ENCODE measurements at regions not wholly inside any gene's neighbourhood (a gene's known extent, or its start where the extent isn't known, plus 50 kb on each side); places are given as distances from the start of the nearest gene placed in this dataset.

DNA sequence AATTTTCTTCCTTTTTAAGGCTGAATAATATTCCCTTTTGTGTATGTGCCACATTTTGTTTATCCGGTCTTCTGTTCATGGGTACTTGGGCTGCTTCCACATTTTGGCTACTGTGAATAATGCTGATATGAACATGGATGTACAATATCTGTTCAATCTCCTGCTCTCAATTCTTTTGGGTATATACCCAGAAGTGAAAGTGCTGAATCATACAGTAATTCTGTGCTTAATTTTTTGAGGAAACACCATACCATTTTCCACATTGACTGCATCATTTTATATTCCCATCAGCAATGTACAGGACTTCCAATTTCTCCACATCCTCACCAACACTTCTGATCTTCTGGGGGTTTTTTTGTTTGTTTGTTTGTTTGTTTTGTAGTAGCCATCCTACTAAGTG, 135.0 kb upstream of the INHBA start:
- DNase-seq (ENCODE audit: low read depth, low spot score), result no peak
- H3K4me3 ChIP-seq (ENCODE audit: low read length), result no peak overlapping the region

DNA sequence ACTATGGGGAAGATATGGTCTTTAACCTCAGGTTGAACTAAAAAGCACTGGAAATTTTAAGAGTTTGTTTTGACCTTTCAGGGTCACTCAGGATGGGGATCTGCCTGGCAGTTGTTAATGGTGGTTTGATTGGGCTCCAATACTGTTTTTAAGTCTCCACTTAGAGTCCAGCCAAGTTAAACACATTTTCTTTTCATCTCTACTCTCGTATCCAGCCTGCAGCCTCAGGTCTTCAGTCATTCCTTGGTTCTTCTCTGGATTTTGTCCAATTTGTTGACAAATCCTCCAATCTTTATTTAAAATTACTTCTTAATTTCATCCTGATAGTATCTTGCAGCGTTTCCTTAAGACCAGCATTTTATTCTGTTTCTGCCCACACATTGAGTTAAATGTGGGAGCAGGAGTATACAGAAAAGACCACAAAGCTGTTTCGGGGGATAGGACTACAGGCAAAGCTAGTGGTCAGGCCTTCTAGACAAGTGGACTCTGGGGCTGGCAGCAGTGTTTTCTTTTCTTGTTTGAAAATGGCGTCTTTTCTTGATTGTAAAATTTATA, 133.2 kb upstream of the INHBA start:
- no peak overlapping the region for H3K4me3 ChIP-seq (ENCODE audit: low read length)
- no peak for DNase-seq (ENCODE audit: low read depth, low spot score)

DNA sequence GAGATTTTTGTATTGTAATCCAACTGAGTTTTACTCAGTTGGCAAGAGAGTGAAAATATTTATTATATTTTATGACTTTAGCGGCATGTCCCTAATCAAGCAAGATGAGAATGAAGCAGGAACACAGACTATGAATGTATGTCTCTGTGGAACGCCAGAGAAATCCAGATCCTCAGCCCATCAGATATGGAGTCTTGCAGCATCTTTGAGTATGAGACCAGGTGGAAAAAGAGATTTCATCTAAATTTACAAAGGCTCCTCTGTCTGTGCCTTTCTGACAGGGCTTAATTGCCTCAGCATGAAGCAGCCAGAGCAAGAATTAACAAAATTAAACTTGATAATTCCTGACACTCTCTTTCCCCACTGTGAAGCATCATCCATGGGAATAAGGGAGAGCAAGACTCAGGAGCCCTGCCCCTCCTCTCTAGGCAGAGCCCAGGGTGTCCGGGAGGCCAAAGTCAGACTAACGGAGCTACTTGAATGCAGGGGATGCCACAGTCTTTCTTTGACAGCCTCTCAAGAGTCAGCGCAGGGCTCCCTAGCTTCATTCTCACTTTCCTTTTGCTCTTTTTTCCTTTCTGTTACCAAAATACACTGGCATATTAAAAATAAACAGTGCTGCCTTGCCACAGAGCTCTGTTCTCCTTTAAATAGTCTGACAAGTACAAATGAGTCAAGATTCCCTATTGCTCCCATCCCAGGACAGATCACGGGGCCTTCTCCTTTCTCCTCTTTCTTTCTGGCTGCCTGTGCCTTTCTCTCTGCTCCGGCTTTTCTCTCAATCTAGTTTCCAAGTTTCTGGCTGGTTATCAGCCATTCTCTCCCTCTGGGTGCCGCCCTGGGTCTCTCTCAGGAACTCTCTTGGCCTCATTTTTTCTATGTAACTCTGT, 132.2 kb upstream of the INHBA start:
- no peak overlapping the region for H3K4me3 ChIP-seq (ENCODE audit: low read length)
- no peak for DNase-seq (ENCODE audit: low read depth, low spot score)

DNA sequence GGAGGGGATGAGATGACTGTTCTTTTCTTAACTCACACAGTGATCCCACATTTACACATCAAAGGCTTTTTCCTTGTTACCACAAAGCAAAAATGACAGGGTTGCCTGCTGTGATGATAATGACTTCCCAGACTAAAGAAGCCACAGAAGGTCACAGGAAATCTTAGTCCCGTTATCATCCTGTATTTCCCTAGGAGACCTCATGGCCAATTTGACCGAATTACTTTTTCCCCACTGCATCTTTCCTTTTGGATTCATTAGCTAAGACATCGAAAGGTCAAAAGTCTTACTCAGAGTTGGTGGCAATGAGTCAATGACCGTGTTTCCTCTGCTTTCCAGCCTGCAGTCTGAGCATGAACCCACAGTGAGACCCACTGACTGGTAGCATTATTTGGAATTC, 130.1 kb upstream of the INHBA start:
- no peak for DNase-seq (ENCODE audit: low read depth, low spot score)
- no peak overlapping the region for H3K4me3 ChIP-seq (ENCODE audit: low read length)

DNA sequence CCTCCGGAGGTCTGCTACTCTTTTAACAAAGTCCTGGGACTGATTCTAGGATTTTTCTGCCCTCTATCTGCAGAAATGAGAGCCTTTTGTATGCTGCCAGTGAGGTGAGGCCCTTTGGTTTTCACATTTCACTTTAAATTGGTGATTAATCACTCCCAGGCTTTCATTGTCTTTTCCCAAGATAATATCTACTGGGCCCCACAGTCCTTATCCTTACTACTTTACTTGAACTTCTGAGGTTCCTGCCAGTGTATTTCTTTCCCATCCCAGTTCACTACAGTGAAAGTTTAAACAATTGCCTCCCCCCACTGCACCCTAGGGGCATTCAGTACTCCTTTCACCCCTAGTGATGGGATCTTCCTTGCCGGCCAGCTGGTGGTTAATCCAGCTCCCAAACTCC, 127.4 kb upstream of the INHBA start:
- no peak overlapping the region for H3K4me3 ChIP-seq (ENCODE audit: low read length)
- DNase-seq (ENCODE audit: low read depth, low spot score), result no peak

DNA sequence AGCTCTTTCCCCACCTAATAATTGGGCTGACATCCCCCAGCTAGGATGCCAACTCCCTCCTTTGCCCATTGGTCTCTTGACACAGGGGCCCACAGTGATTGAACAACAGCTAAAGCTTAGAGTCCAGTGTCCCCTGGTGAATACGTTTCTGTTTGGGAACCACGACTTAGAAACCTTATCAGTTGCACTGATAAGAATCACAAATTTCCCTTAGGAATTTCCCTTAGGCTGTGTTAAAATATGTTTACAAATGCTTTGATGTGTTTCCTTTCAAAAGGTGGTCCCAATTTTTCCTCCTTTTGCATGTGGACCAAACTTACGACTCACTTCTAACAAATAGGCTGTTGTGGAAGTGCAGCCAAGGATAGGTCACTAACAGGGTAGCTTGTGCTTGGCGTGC, 126.0 kb upstream of the INHBA start:
- H3K4me3 ChIP-seq (ENCODE audit: low read length), result no peak overlapping the region
- DNase-seq (ENCODE audit: low read depth, low spot score), result no peak

DNA sequence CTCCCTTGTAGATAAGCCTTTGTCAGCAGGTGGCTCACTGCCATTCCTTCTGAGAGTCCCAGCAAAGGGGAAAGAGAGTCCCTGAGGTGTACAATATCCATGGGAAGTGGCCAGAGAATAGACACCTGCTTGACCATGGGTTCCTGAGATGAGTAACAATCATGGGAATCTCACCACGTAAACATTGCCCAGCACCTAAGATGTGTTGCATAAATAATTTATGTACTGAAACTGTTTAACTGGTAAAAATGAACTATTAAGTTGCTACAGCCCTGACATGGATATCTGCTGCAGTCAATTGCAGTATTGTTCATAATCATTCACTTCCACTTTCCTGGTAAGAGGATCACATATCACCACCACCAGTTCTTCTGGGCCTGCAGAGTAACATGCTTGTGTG, 123.8 kb upstream of the INHBA start:
- H3K4me3 ChIP-seq (ENCODE audit: low read length), result no peak overlapping the region
- DNase-seq (ENCODE audit: low read depth, low spot score), result no peak

DNA sequence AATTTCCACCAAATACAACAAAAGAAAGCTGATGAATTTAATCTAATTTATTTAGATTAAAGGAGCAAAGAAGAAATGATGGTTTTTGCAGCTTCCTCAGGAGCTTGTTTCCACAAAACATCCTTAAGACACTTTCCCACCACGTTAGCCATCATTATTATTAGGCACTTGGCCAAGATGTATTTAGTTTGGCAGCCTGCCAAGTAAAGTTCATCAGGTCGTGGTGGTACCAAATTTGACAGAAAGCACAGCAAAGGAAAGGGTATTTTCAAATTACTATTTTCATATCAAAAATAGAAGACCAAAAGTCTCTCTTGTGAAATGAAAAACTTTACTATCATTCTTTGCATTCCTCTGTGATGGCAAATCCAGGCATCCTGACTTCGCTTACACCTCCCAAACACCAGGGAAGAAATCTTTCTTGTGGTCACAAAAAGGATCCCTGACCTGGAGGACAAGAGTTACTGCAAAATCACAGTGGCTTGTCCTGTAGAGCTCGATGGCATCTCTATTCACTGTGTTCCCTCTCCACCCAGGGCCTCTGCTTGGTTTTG, 123.1 kb upstream of the INHBA start:
- H3K4me3 ChIP-seq (ENCODE audit: low read length), result no peak overlapping the region
- no peak for DNase-seq (ENCODE audit: low read depth, low spot score)

DNA sequence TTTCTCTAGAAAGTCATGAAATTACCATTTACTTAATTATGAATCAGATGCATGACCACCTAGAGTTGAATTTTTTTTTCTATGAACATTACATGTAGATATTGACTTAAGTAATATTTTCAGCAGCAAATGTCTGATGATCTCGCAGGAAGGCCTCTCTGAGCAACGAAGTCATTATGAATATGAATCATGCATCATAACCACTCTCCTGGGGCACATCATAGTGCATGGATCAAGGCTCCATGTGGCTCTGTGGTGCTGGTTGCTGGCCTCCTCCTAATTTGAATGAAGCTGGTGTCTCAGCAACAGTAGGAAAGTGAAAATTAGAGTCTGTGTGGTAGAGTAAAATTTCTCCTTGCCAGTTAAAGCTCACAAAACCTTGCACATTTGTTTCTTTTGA, 121.4 kb upstream of the INHBA start:
- H3K4me3 ChIP-seq (ENCODE audit: low read length), result no peak overlapping the region
- DNase-seq (ENCODE audit: low read depth, low spot score), result no peak

DNA sequence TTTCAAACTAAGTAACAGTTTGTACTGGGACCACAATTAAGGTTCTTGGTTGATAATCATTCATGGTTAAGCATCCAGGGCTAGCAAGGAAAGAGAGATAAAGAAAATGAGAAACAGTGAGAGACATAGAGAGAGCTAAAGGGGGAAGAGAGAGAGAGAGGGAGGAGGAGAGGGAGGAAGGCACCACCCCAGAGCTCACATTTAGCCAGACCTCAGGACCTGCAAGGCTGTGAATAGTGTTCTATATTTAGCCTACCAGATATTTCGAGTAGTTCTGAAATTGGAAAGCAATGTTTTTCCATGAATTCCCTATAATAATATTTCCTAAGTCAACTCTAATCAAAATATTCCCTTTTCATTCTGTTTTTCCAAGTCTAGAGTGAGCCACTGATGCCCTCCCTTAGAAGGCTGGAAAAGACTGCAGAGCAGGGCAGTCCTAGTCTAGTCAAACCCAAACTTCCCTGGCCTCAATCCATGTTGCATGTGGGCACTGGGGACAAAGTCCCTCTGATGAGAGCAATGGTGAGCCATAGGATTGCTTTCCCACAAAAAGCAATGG, 119.4 kb upstream of the INHBA start:
- H3K4me3 ChIP-seq (ENCODE audit: low read length), result no peak overlapping the region
- no peak for DNase-seq (ENCODE audit: low read depth, low spot score)

DNA sequence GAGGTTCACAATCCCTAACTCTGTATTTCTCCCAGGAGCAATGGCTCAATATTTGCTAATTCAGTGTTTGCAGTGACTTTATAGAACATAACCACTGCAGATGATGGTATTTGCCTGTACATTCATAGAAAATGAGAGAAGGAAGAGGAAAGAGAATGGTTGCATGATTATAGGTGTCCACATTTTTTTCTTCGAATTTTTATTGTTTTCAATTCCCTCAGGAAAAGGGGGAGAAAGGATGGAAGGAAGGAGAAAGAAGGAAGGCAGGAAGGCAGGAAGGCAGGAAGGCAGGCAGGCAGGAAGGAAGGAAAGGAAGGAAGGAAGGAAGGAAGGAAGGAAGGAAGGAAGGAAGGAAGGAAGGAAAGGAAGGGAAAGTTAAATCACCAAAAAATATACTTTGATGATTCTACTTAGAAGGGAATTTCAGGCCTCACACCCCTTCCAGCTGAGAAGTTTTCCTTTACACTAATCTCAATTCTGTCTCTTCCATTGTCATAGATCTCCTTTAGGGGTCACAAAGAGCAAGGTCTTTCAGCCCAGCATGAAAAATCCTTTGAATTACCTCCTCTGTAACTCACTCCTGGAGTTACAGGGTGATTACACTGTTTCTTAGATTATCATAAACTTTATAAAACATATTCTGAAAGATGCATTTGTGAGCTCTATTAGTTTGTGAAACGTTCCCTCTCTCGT, 118.8 kb upstream of the INHBA start:
- H3K4me3 ChIP-seq (ENCODE audit: low read length), result no peak overlapping the region
- DNase-seq (ENCODE audit: low read depth, low spot score), result no peak

DNA sequence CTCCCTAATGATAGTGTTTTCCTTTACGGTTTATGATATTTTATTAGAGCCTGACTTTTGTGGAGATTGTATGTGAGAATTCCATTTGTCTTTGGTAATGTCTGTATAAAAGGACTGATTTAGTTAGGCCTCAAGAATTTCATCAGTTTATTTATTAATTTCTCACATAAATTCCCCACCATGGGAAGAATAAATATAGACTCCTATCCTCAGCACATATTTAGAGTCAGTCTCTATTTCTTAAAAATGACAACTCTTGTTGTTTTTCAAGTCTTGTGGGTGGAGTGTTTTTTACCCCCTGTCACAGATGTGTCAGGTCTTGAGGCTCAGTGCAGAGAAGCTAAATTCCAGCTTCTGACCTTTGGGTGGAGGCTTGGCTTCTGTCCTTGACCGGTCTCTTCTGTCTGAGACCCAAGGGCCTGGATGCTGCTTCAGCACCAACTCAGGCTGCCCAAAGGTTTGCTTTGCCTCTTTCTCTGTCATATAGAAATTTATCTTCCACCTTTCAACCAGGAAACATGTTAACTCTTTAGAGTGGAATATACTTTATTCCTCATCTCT, 117.3 kb upstream of the INHBA start:
- DNase-seq (ENCODE audit: low read depth, low spot score), result no peak
- H3K4me3 ChIP-seq (ENCODE audit: low read length), result no peak overlapping the region

DNA sequence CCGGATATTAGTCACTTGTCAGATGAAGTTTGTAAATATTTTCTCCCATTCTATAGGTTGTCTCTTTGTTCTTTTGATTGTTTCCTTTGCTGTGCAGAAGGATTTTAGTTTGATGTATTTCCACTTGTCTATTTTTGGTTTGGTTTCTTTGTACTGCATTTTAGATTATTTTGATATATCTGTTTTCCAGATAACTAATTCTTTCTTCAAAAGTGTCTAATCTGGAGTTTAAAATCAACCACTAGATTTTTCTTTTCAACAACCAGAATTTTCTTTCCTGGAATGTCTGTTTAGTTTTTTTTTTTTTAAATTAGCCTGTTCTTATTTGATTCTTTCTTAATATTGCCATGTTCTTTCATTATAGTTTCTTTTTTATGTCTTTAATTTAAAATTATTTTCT, 116.8 kb upstream of the INHBA start:
- H3K4me3 ChIP-seq (ENCODE audit: low read length), result no peak overlapping the region
- no peak for DNase-seq (ENCODE audit: low read depth, low spot score)

DNA sequence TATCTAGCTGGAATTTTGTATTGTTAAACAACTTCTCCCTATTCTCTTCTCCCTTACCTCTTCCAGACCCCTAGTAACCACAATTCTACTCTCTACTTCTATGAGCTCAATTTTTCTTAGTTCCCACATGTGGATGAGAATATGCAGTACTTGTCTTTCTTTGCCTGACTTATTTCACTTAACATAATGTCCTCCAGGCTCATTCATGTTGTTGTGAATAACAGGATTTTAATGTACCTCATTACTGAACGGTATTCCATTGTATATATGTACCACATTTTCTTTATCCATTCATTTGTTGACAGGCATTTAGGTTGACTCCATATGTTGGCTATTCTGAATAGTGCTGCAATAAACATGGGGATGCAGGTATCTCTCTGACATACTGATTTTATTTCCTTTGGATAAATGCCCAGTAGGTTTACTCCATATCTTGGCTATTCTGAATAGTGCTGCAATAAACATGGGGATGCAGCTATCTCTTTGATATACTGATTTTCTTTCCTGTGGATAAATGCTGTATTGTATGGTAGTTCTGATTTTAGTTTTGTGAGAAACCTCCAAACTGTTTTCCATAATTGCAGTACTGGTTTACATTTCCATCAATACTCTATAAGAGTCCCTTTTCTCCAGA, 116.0 kb upstream of the INHBA start:
- no peak for DNase-seq (ENCODE audit: low read depth, low spot score)
- no peak overlapping the region for H3K4me3 ChIP-seq (ENCODE audit: low read length)

DNA sequence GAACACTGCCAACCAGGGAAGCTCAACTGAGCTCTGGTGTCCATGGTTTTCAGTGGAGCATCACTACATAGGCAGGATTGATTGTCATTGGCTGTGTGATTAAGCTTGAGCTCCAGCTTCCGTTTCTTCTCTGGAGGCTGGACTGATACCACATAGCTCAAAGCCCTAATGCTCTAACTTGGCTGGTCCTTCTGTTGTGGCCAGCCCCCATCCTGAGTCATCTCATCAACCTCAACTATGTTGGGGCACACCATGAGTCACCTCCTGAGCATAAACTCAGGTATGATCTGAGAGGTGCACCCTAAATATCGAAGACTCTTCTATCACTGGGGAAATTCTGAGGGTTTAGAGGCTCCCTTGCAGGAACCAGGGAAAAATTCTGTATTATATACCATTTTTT, 114.5 kb upstream of the INHBA start:
- no peak for DNase-seq (ENCODE audit: low read depth, low spot score)
- H3K4me3 ChIP-seq (ENCODE audit: low read length), result no peak overlapping the region

DNA sequence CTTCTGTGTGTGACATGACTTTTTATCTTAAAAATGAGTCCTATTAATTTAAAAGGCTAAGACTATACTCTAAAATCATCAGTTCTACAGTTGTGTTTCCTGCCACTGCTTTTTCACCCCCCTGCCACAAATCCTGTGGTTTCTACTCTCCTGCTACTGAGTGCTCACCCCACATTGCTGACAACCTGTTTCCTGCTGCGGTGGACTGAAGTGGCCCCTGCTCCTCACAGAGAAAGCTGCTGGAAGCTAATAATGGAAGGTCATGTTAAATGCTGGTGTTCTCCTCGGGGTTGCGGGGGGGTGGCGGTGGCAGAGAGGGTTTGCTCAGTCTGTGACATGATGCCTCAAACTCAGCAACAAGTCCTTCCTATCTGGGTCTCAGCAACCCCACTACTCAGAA, 113.2 kb upstream of the INHBA start:
- peak; percentile 45 for DNase-seq (ENCODE audit: low read depth, low spot score)
- no peak overlapping the region for H3K4me3 ChIP-seq (ENCODE audit: low read length)

DNA sequence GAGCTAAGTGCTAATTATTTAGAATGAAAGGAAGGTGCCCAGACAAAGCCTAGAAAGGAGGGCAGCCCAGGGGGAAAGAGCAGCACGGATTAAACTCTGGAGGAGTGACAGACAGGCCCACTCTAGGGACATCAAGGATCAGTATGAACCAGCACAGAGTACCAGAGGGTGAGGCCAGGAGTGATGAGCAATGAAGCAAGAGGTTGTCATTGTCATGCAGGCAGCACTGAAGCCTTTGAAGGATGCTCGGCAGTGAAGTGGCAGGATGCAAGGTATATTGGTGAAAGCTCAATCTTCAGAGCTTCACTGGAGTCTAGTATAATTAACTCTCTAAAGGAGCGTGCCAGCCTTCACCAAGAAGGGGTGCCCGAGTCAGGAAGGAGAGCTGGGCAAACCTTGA, 112.0 kb upstream of the INHBA start:
- DNase-seq (ENCODE audit: low read depth, low spot score), result no peak

DNA sequence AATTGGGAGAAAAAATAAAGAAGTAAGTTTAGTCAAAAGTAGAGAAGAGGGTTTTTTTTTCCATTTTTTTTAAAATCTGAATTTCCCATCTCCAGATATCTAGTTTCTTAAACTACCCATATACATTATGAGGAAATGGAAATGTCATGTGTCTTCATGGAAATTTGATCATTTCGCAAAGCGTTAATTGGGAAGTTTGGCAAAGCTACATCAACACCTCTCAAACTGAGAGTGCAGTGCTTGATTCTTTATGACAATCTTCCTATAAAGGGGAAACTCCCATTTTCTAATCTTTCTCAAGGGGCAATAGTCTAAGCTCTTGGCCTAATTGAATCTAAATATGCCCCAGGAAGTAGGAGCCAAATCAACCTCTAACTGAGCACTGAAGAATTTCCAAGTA, 110.4 kb upstream of the INHBA start:
- no peak overlapping the region for H3K4me3 ChIP-seq (ENCODE audit: low read length)

More for the DNA sequence above, 112.0 kb upstream of the INHBA start:
- no peak overlapping the region for H3K4me3 ChIP-seq (ENCODE audit: low read length)

DNA sequence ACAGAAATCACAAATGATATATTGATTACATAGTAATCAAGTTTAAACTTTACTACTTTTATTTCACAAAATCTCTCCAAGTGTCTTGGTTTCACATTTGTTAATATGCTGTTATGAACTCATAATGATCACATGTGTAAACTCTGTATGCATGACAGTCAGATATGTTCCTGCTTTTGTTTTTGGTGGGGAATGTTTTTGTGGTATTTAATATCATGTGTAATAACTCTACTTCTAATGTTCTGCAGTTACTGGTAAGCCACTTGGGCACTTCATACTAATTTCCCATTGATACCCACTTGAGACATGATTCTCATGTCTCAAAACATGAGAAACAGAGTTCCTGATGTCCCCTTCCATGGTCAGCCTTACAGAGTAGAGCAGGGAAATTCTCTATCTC, 109.1 kb upstream of the INHBA start:
- no peak for DNase-seq (ENCODE audit: low read depth, low spot score)
- no peak overlapping the region for H3K4me3 ChIP-seq (ENCODE audit: low read length)

More for the DNA sequence above, 110.4 kb upstream of the INHBA start:
- DNase-seq (ENCODE audit: low read depth, low spot score), result no peak
